GM12878 (cell line): ENCODE measurements at regions not wholly inside any gene's neighbourhood (a gene's known extent, or its start where the extent isn't known, plus 50 kb on each side); places are given as distances from the start of the nearest gene placed in this dataset.

Experiments used
- ATAC-seq: fragments of 200-7000 bp; cut with Tn5 transposase; 3 replicates; pipeline ENCODE4 v1.9.1; 2020; ENCODE audit warnings: mild to moderate bottlenecking, moderate library complexity
- BruUV-seq: library from RNA; stranded (reverse); fragments of 400-500 nt; replicated peaks from 2 replicates; lab custom pipeline; 2021; lab: Mats Ljungman, UMichigan
- CTCF ChIA-PET: fragments of 300-600 bp; sonication (Branson Sonifier 250); formaldehyde crosslinking; extraction: SDS; loops from one replicate; lab custom pipeline; 2021; ENCODE audit warnings: inconsistent platforms; lab: Yijun Ruan, JAX
- POLR2A ChIA-PET: fragments of 350-600 bp; formaldehyde crosslinking; extraction: SDS; loops from one replicate; lab custom pipeline; 2021; ENCODE audit warnings: inconsistent platforms; lab: Charles Lee
- RAD21 ChIA-PET: fragments of 300-600 bp; sonication (Branson Sonifier 250); formaldehyde crosslinking; loops from one replicate; lab custom pipeline; 2023; ENCODE audit warnings: antibody characterized with exemption; ENCODE audit not compliant: unreplicated experiment; lab: Charles Lee
- SMC1A ChIA-PET: fragments of 300-600 bp; sonication (Branson Sonifier 250); formaldehyde crosslinking; loops from one replicate; lab custom pipeline; 2023; ENCODE audit not compliant: unreplicated experiment, uncharacterized antibody; lab: Charles Lee
- DNase-seq: peaks from one replicate; pipeline ENCODE4 v3.0.0-alpha.2; 2011; ENCODE audit warnings: low read depth, low spot score
- FAIRE-seq: peaks from 3 replicates; lab custom pipeline; 2011; peaks lifted over from hg19 to GRCh38; lab: Jason Lieb, UNC
- H2AFZ ChIP-seq: 2 replicates; pipeline ENCODE4 v1.6.0; 2011; ENCODE audit warnings: low read depth, low read length, control low read depth; ENCODE audit not compliant: control insufficient read depth
- H3K27ac ChIP-seq: 2 replicates; pipeline ENCODE4 v1.5.1; 2011; ENCODE audit warnings: control low read depth; ENCODE audit not compliant: control insufficient read depth, insufficient read depth
- H3K27me3 ChIP-seq, 2 experiments: replicated peaks in 1 of 2; 2 replicates each; pipeline versions ENCODE4 v1.6.0 to v1.6.1; 2011; ENCODE audit warnings: low read length in 1 of 2; ENCODE audit not compliant: control insufficient read depth in 2 of 2, insufficient read depth in 2 of 2
- H3K36me3 ChIP-seq, 2 experiments: 2 replicates each; pipeline ENCODE4 v1.5.1; 2011; ENCODE audit warnings: low read length in 1 of 2; ENCODE audit not compliant: control insufficient read depth in 2 of 2, insufficient read depth in 2 of 2
- H3K4me1 ChIP-seq: 2 replicates; pipeline ENCODE4 v1.6.1; 2011; ENCODE audit warnings: mild to moderate bottlenecking, low read length, moderate library complexity, mixed read lengths; ENCODE audit not compliant: control insufficient read depth, insufficient read depth
- H3K4me2 ChIP-seq: 2 replicates; pipeline ENCODE4 v1.6.0; 2011; ENCODE audit warnings: control low read depth; ENCODE audit not compliant: control insufficient read depth, insufficient read depth
- H3K4me3 ChIP-seq: fragments of 200-600 bp; sonication (generic); 2 replicates; pipeline ENCODE4 v1.5.1; 2016
- H3K79me2 ChIP-seq: 2 replicates; pipeline ENCODE4 v1.6.0; 2011; ENCODE audit warnings: low read length; ENCODE audit not compliant: control insufficient read depth, insufficient read depth
- H3K9ac ChIP-seq: 2 replicates; pipeline ENCODE4 v1.8.0; 2011; ENCODE audit warnings: low read length, control low read depth, mixed read lengths; ENCODE audit not compliant: control insufficient read depth, insufficient read depth
- H3K9me3 ChIP-seq: replicated peaks from 3 replicates; pipeline ENCODE4 v1.5.1; 2011; ENCODE audit warnings: mild to moderate bottlenecking, low read length; ENCODE audit not compliant: control insufficient read depth, insufficient read depth
- H4K20me1 ChIP-seq: 2 replicates; pipeline ENCODE4 v1.6.0; 2011; ENCODE audit not compliant: control insufficient read depth, insufficient read depth
- CEBPZ ChIP-seq: fragments of 150-350 bp; IDR thresholded peaks from 2 replicates; pipeline ENCODE4 v1.6.1; 2016; ENCODE audit warnings: low read depth, low read length
- CHD1 ChIP-seq: IDR thresholded peaks from 2 replicates; pipeline ENCODE4 v1.6.1; 2012; ENCODE audit warnings: low read depth, low read length, improper control_type of control experiment
- CREM ChIP-seq: IDR thresholded peaks from 2 replicates; pipeline ENCODE4 v1.6.1; 2014; ENCODE audit warnings: antibody characterized with exemption, low read depth
- ESRRA ChIP-seq: IDR thresholded peaks from 2 replicates; pipeline ENCODE4 v1.6.1; 2012; ENCODE audit warnings: mild to moderate bottlenecking, low read length, improper control_type of control experiment
- FOXM1 ChIP-seq: IDR thresholded peaks from 2 replicates; pipeline ENCODE4 v1.6.1; 2012; ENCODE audit warnings: low read depth, mild to moderate bottlenecking, inconsistent platforms, low read length, moderate library complexity
- JUNB ChIP-seq: IDR thresholded peaks from 2 replicates; pipeline ENCODE4 v1.6.1; 2016; ENCODE audit warnings: antibody characterized with exemption, mild to moderate bottlenecking
- MLLT1 ChIP-seq: fragments of 450-650 bp; IDR thresholded peaks from 2 replicates; pipeline ENCODE4 v1.6.1; 2016; ENCODE audit warnings: mild to moderate bottlenecking
- NBN ChIP-seq: fragments of 450-650 bp; IDR thresholded peaks from 2 replicates; pipeline ENCODE4 v1.6.1; 2016
- NFYB ChIP-seq: IDR thresholded peaks from 2 replicates; pipeline ENCODE4 v1.6.1; 2011; ENCODE audit warnings: low read depth, mild to moderate bottlenecking, low read length, improper control_type of control experiment, moderate library complexity; ENCODE audit not compliant: insufficient read depth
- PBX3 ChIP-seq: IDR thresholded peaks from 2 replicates; pipeline ENCODE4 v1.6.1; 2011; ENCODE audit warnings: mild to moderate bottlenecking, low read depth, low read length, moderate library complexity; ENCODE audit not compliant: insufficient replicate concordance
- RAD51 ChIP-seq: fragments of 450-650 bp; IDR thresholded peaks from 2 replicates; pipeline ENCODE4 v1.6.1; 2016; ENCODE audit warnings: moderate library complexity, mild to moderate bottlenecking, inconsistent platforms
- RB1 ChIP-seq: fragments of 450-650 bp; formaldehyde crosslinking; IDR thresholded peaks from 2 replicates; pipeline ENCODE4 v1.6.1; 2017; ENCODE audit warnings: mild to moderate bottlenecking, borderline replicate concordance
- RBBP5 ChIP-seq: fragments of 200-600 bp; sonication (generic); conservative IDR thresholded peaks from 2 replicates; pipeline ENCODE4 v1.6.1; 2016
- RELB ChIP-seq: fragments of 450-650 bp; IDR thresholded peaks from 2 replicates; pipeline ENCODE4 v1.6.1; 2017; ENCODE audit warnings: low read depth, mild to moderate bottlenecking, moderate library complexity
- RFX5 ChIP-seq: IDR thresholded peaks from 2 replicates; pipeline ENCODE4 v1.6.1; 2011; ENCODE audit warnings: low read depth, low read length, improper control_type of control experiment
- SPI1 ChIP-seq: IDR thresholded peaks from 2 replicates; pipeline ENCODE4 v1.6.1; 2011; ENCODE audit warnings: low read depth, mild to moderate bottlenecking, low read length, moderate library complexity, borderline replicate concordance; ENCODE audit not compliant: insufficient read depth
- ZNF207 ChIP-seq: fragments of 450-650 bp; IDR thresholded peaks from 2 replicates; pipeline ENCODE4 v1.6.1; 2014; ENCODE audit warnings: antibody characterized with exemption, mild to moderate bottlenecking, borderline replicate concordance
- ZSCAN29 ChIP-seq: fragments of 450-650 bp; IDR thresholded peaks from 2 replicates; pipeline ENCODE4 v1.6.1; 2017; ENCODE audit warnings: mild to moderate bottlenecking, moderate library complexity
- WGBS: methylation state at CpG from one replicate; pipeline ENCODE4 v1.1.6; 2016; ENCODE audit warnings: low lambda C conversion rate; ENCODE audit not compliant: insufficient replicate concordance, insufficient coverage; ENCODE audit errors: missing lambda C conversion rate; 5-methylcytosine and 5-hydroxymethylcytosine counted together
- in situ Hi-C: fragments of 300-500 bp; cut with MboI; formaldehyde crosslinking; loops from 9 replicates; pipeline ENCODE4 v1.14.3; 2018; ENCODE audit warnings: mixed read lengths
- intact Hi-C: fragments of 100-400 bp; cut with micrococcal nuclease; formaldehyde crosslinking; loops from one replicate; pipeline ENCODE4 v1.14.2; 2022; ENCODE audit not compliant: unreplicated experiment

GRCh38 chr3:27907148-27907547 lies 185.0 kb upstream of the EOMES start (continued):
- no peak for TF ChIP-seq FOXM1
- TF ChIP-seq SPI1, result no peak
- TF ChIP-seq MLLT1, result no peak
- TF ChIP-seq ZNF207, result no peak
- TF ChIP-seq RB1, result no peak
- TF ChIP-seq NBN, result no peak

- SMC1A ChIA-PET, result interaction anchor here (0.7 to 6.4 kb wide), 5 partner anchors 12 to 420 kb away, joined by 3 to 30 read pairs (median 4); no protein-coding TSS in a partner anchor
- WGBS, result 42% methylated on average over 4 of the region's 4 CpGs
- RAD21 ChIA-PET, result no interaction called here
- TF ChIP-seq PBX3 (no peak), CREM (no peak), CEBPZ (no peak), RB1 (no peak), RFX5 (no peak), RBBP5 (no peak), RAD51 (no peak), CHD1 (no peak), NFYB (no peak), RELB (no peak), ZSCAN29 (no peak), JUNB (no peak), ESRRA (no peak)
Observed at GRCh38 chr3:27907929-27908328, 185.8 kb upstream of the EOMES start.

More at GRCh38 chr3:27907929-27908328, 185.8 kb upstream of the EOMES start:
- ATAC-seq (no peak), FAIRE-seq (no peak), DNase-seq (no peak)
- POLR2A ChIA-PET, result no interaction called here
- no peak overlapping the region for H3K4me3 ChIP-seq
- H2AFZ ChIP-seq, result no peak overlapping the region
- CTCF ChIA-PET, result interaction anchor here (1.1 to 1.7 kb wide), 2 partner anchors 11 to 46 kb away, joined by 3 read pairs; no protein-coding TSS in a partner anchor
- intact Hi-C loops (no loop called here), in situ Hi-C loops (no loop called here)
- H3K79me2 ChIP-seq, result no peaks in the 10 kb centered on the region
- no peak overlapping the region for H3K9ac ChIP-seq
- no peaks in the 10 kb centered on the region for H3K9me3 ChIP-seq
- H3K4me1 ChIP-seq, result no peaks in the 10 kb centered on the region
- no peak overlapping the region for H3K4me2 ChIP-seq
- H3K27ac ChIP-seq, result no peak overlapping the region
- H3K27me3 ChIP-seq, result no peaks in the 10 kb centered on the region
- BruUV-seq, result no TSS peak
- H3K36me3 ChIP-seq, result no peaks in the 10 kb centered on the region
- H4K20me1 ChIP-seq, result no peaks in the 10 kb centered on the region
